GM12865 (cell line): ENCODE measurements at regions not wholly inside any gene's neighbourhood (a gene's known extent, or its start where the extent isn't known, plus 50 kb on each side); places are given as distances from the start of the nearest gene placed in this dataset.

Source experiments
- DNase-seq: peaks from one replicate; pipeline ENCODE4 v3.0.0; 2010; ENCODE audit warnings: low read depth
- H3K4me3 ChIP-seq: 2 replicates; pipeline ENCODE4 v1.5.1; 2011; ENCODE audit warnings: mild to moderate bottlenecking, low read depth, low read length, control low read depth
- CTCF ChIP-seq: IDR thresholded peaks from 2 replicates; pipeline ENCODE4 v1.5.1; 2011; ENCODE audit warnings: low read length, control low read depth, low read depth, inconsistent platforms; ENCODE audit not compliant: insufficient read depth; ENCODE audit errors: missing control alignments

- no peak for TF ChIP-seq CTCF
- H3K4me3 ChIP-seq = no peak overlapping the region
- no peak for DNase-seq
Measured at GRCh38 chr2:5766561-5766960, 74.4 kb downstream of the SOX11 start.

- no peak for DNase-seq
- TF ChIP-seq CTCF = no peak
- H3K4me3 ChIP-seq = no peak overlapping the region
Measured at GRCh38 chr2:5777131-5777535, 84.9 kb downstream of the SOX11 start.

GRCh38 chr2:5781679-5782078, 89.5 kb downstream of the SOX11 start:
- no peak overlapping the region for H3K4me3 ChIP-seq
- TF ChIP-seq CTCF = no peak
- DNase-seq = no peak

GRCh38 chr2:5782103-5782502, 89.9 kb downstream of the SOX11 start:
- TF ChIP-seq CTCF = no peak
- H3K4me3 ChIP-seq = no peak overlapping the region
- DNase-seq = no peak

GRCh38 chr2:5788447-5788846, 96.3 kb downstream of the SOX11 start:
- no peak for DNase-seq
- no peak for TF ChIP-seq CTCF
- H3K4me3 ChIP-seq = no peak overlapping the region

GRCh38 chr2:5791371-5791770, 99.2 kb downstream of the SOX11 start:
- no peak overlapping the region for H3K4me3 ChIP-seq
- DNase-seq = no peak
- TF ChIP-seq CTCF = no peak

GRCh38 chr2:5794012-5794411, 101.8 kb downstream of the SOX11 start:
- TF ChIP-seq CTCF = no peak
- DNase-seq = no peak
- H3K4me3 ChIP-seq = no peak overlapping the region
